Osteocyte (in vitro differentiated cells): ENCODE measurements at regions not wholly inside any gene's neighbourhood (a gene's known extent, or its start where the extent isn't known, plus 50 kb on each side); places are given as distances from the start of the nearest gene placed in this dataset.

Experiments
- DNase-seq: peaks from one replicate; pipeline ENCODE4 v3.0.0; 2021; ENCODE audit warnings: mixed read lengths; ENCODE audit not compliant: unreplicated experiment; ENCODE audit errors: extremely low spot score
- H3K27ac Mint-ChIP-seq: one replicate; pipeline ENCODE4 v1.8.0; 2021; ENCODE audit warnings: mild to moderate bottlenecking, mixed read lengths; ENCODE audit not compliant: unreplicated experiment
- H3K27me3 Mint-ChIP-seq: one replicate; pipeline ENCODE4 v1.8.0; 2021; ENCODE audit warnings: mixed read lengths; ENCODE audit not compliant: unreplicated experiment
- H3K36me3 Mint-ChIP-seq: one replicate; pipeline ENCODE4 v1.8.0; 2021; ENCODE audit warnings: mixed read lengths; ENCODE audit not compliant: unreplicated experiment
- H3K4me1 Mint-ChIP-seq: one replicate; pipeline ENCODE4 v1.8.0; 2021; ENCODE audit warnings: mixed read lengths; ENCODE audit not compliant: unreplicated experiment
- H3K4me3 Mint-ChIP-seq: one replicate; pipeline ENCODE4 v1.8.0; 2021; ENCODE audit warnings: mild to moderate bottlenecking, moderate library complexity, mixed read lengths; ENCODE audit not compliant: unreplicated experiment
- H3K9me3 Mint-ChIP-seq: one replicate; pipeline ENCODE4 v1.8.0; 2021; ENCODE audit warnings: mixed read lengths; ENCODE audit not compliant: unreplicated experiment
- TF ChIP-seq, protein P1 (sequence below): fragments of 200-600 bp; sonication (generic); IDR thresholded peaks from 2 replicates; pipeline ENCODE4 v1.5.0; 2021; ENCODE audit warnings: antibody characterized with exemption, mild to moderate bottlenecking, moderate library complexity

DNA sequence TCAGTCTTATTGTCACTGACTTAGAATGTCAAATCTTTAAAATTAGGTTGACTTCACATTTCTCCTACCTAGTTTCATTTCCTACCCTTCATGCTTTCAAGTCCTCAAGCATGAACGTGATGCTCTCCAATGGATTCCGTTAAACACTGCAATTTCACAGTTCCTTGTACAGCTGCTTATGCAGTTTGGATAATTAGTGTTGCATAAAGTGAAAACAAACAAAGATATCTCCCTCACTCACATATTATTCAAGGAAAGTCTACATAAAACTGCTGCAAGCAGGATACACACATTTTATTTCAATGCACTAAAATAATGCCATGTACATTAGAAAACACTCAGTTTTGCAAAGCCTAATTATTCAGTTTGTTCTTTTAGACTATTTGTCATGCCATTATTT lies 214.0 kb downstream of the CRPPA start:
- DNase-seq, result no peak
- H3K27ac Mint-ChIP-seq, result no peak overlapping the region
- TF ChIP-seq, protein P1, sequence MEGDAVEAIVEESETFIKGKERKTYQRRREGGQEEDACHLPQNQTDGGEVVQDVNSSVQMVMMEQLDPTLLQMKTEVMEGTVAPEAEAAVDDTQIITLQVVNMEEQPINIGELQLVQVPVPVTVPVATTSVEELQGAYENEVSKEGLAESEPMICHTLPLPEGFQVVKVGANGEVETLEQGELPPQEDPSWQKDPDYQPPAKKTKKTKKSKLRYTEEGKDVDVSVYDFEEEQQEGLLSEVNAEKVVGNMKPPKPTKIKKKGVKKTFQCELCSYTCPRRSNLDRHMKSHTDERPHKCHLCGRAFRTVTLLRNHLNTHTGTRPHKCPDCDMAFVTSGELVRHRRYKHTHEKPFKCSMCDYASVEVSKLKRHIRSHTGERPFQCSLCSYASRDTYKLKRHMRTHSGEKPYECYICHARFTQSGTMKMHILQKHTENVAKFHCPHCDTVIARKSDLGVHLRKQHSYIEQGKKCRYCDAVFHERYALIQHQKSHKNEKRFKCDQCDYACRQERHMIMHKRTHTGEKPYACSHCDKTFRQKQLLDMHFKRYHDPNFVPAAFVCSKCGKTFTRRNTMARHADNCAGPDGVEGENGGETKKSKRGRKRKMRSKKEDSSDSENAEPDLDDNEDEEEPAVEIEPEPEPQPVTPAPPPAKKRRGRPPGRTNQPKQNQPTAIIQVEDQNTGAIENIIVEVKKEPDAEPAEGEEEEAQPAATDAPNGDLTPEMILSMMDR, result no peak
- no peaks in the 10 kb centered on the region for H3K27me3 Mint-ChIP-seq
- H3K9me3 Mint-ChIP-seq, result no peaks in the 10 kb centered on the region
- H3K4me1 Mint-ChIP-seq, result peaks cover 3% of the 10 kb centered on the region
- no peak overlapping the region for H3K4me3 Mint-ChIP-seq
- H3K36me3 Mint-ChIP-seq, result no peaks in the 10 kb centered on the region

- TF ChIP-seq, protein P1, result no peak
- H3K9me3 Mint-ChIP-seq, result no peaks in the 10 kb centered on the region
- no peaks in the 10 kb centered on the region for H3K27me3 Mint-ChIP-seq
- no peak overlapping the region for H3K27ac Mint-ChIP-seq
- H3K4me3 Mint-ChIP-seq, result no peak overlapping the region
- H3K36me3 Mint-ChIP-seq, result no peaks in the 10 kb centered on the region
- no peaks in the 10 kb centered on the region for H3K4me1 Mint-ChIP-seq
- no peak for DNase-seq
Measured at GRCh38 chr7:16205466-16205865, 215.9 kb downstream of the CRPPA start.

GRCh38 chr7:16204953-16205352 lies 216.4 kb downstream of the CRPPA start:
- TF ChIP-seq, protein P1, result no peak
- no peaks in the 10 kb centered on the region for H3K36me3 Mint-ChIP-seq

GRCh38 chr7:16203065-16203464 lies 218.3 kb downstream of the CRPPA start:
- no peak overlapping the region for H3K4me3 Mint-ChIP-seq
- no peak overlapping the region for H3K27ac Mint-ChIP-seq
- H3K27me3 Mint-ChIP-seq, result no peaks in the 10 kb centered on the region
- DNase-seq, result no peak
- TF ChIP-seq, protein P1, result no peak
- no peaks in the 10 kb centered on the region for H3K4me1 Mint-ChIP-seq
- H3K9me3 Mint-ChIP-seq, result no peaks in the 10 kb centered on the region
- H3K36me3 Mint-ChIP-seq, result no peaks in the 10 kb centered on the region

More at GRCh38 chr7:16204953-16205352, 216.4 kb downstream of the CRPPA start:
- no peak overlapping the region for H3K27ac Mint-ChIP-seq
- no peak for DNase-seq
- H3K4me1 Mint-ChIP-seq, result no peaks in the 10 kb centered on the region
- H3K9me3 Mint-ChIP-seq, result no peaks in the 10 kb centered on the region
- H3K4me3 Mint-ChIP-seq, result no peak overlapping the region
- H3K27me3 Mint-ChIP-seq, result no peaks in the 10 kb centered on the region

GRCh38 chr7:16202303-16202702 lies 219.0 kb downstream of the CRPPA start:
- DNase-seq, result no peak
- Mint-ChIP-seq H3K4me3 (no peak overlapping the region), H3K4me1 (no peaks in the 10 kb centered on the region), H3K27ac (no peak overlapping the region), H3K9me3 (no peaks in the 10 kb centered on the region), H3K36me3 (no peaks in the 10 kb centered on the region), H3K27me3 (no peaks in the 10 kb centered on the region)
- TF ChIP-seq, protein P1, result no peak
